ENCODE measurements at regions not wholly inside any gene's neighbourhood (a gene's known extent, or its start where the extent isn't known, plus 50 kb on each side); places are given as distances from the start of the nearest gene placed in this dataset.

- Mint-ChIP-seq H3K4me1 (ENCODE audit: unreplicated experiment) (no peaks in the 10 kb centered on the region), H3K27ac (no peak overlapping the region), H3K9me3 (no peaks in the 10 kb centered on the region), H3K27me3 (no peaks in the 10 kb centered on the region), H3K4me3 (no peak overlapping the region), H3K36me3 (no peaks in the 10 kb centered on the region)
- DNase-seq (ENCODE audit: extremely low spot score, unreplicated experiment): no peak
- TF ChIP-seq CTCF (conservative IDR thresholded peaks at IDR 0.05): no peak
These were observed 821.0 kb upstream of the IGFBP3 start for GRCh38 chr7:46741938-46742540.

- no peaks in the 10 kb centered on the region for H3K4me1 Mint-ChIP-seq (ENCODE audit: unreplicated experiment)
- H3K27me3 Mint-ChIP-seq: no peaks in the 10 kb centered on the region
- H3K27ac Mint-ChIP-seq: no peak overlapping the region
- no peaks in the 10 kb centered on the region for H3K36me3 Mint-ChIP-seq
- no peak for DNase-seq (ENCODE audit: extremely low spot score, unreplicated experiment)
- H3K9me3 Mint-ChIP-seq: no peaks in the 10 kb centered on the region
- TF ChIP-seq CTCF (conservative IDR thresholded peaks at IDR 0.05): no peak
- no peak overlapping the region for H3K4me3 Mint-ChIP-seq
These were observed 820.1 kb upstream of the IGFBP3 start for GRCh38 chr7:46741181-46741580.

- no peaks in the 10 kb centered on the region for H3K36me3 Mint-ChIP-seq
These were observed 818.6 kb upstream of the IGFBP3 start for GRCh38 chr7:46739518-46740234.

GRCh38 chr7:46738796-46739195, 817.7 kb upstream of the IGFBP3 start:
- TF ChIP-seq CTCF (conservative IDR thresholded peaks at IDR 0.05): no peak
- DNase-seq (ENCODE audit: extremely low spot score, unreplicated experiment): no peak
- Mint-ChIP-seq H3K4me3 (no peak overlapping the region), H3K27me3 (no peaks in the 10 kb centered on the region), H3K27ac (no peak overlapping the region), H3K4me1 (ENCODE audit: unreplicated experiment) (no peaks in the 10 kb centered on the region), H3K9me3 (no peaks in the 10 kb centered on the region), H3K36me3 (no peaks in the 10 kb centered on the region)

More at GRCh38 chr7:46739518-46740234, 818.6 kb upstream of the IGFBP3 start:
- Mint-ChIP-seq H3K9me3 (no peaks in the 10 kb centered on the region), H3K4me3 (no peak overlapping the region), H3K27ac (no peak overlapping the region), H3K27me3 (no peaks in the 10 kb centered on the region), H3K4me1 (ENCODE audit: unreplicated experiment) (no peaks in the 10 kb centered on the region)
- DNase-seq (ENCODE audit: extremely low spot score, unreplicated experiment): no peak
- no peak for TF ChIP-seq CTCF (conservative IDR thresholded peaks at IDR 0.05)

GRCh38 chr7:46738165-46738564, 817.1 kb upstream of the IGFBP3 start:
- no peaks in the 10 kb centered on the region for H3K9me3 Mint-ChIP-seq
- no peaks in the 10 kb centered on the region for H3K36me3 Mint-ChIP-seq
- H3K4me3 Mint-ChIP-seq: no peak overlapping the region
- TF ChIP-seq CTCF (conservative IDR thresholded peaks at IDR 0.05): no peak
- DNase-seq (ENCODE audit: extremely low spot score, unreplicated experiment): no peak
- H3K4me1 Mint-ChIP-seq (ENCODE audit: unreplicated experiment): no peaks in the 10 kb centered on the region
- no peaks in the 10 kb centered on the region for H3K27me3 Mint-ChIP-seq
- no peak overlapping the region for H3K27ac Mint-ChIP-seq
